ENCODE measurements at regions not wholly inside any gene's neighbourhood (a gene's known extent, or its start where the extent isn't known, plus 50 kb on each side); places are given as distances from the start of the nearest gene placed in this dataset.

DNA sequence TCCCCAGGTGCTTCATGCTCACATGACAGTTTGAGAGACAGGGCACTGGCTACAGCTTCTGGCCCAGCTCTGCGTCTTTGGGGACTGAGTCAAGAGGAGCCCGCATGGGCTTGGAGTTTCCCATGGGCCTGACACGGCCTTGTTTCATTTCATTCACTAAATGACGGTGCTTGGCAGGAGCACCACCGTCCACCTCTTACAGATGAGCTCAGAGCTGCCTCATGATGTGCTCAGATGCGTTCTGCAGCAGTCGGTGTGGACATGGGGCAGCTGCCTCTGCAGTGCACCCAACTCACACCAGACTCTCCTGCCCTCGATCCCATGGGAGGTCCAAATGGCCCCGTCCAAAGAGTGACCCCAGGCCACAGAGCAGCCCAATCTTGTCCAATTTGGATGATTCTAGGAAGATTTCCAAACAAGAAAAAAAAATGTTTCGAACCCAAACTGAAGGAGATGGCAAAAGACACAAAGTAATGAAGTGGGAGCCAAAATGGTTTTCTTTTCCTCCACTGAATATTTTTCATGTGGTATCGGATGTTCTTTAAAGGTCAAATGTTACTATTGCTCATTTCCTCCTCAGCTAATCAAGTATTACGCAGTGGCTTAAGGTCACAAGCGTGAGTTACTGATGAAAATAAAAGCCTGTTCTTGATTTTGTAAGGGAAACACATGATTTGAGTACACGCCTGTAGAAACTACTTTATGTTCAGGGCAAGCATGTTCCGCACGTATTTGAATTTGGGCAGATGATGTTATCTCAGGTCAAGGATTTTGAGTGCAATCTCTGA lies 524.2 kb downstream of the CDH26 start:
- DNase-seq (ENCODE audit: low read depth) = no peak
- Histone ChIP-seq H3K27me3 (ENCODE audit: control insufficient read depth, insufficient read depth, low read length) (no peaks in the 10 kb centered on the region), H3K36me3 (ENCODE audit: control insufficient read depth, insufficient read depth, low read length) (no peaks in the 10 kb centered on the region), H3K4me3 (ENCODE audit: low read depth, low read length) (no peak overlapping the region)
- no peak for FAIRE-seq
- TF ChIP-seq, protein P1, sequence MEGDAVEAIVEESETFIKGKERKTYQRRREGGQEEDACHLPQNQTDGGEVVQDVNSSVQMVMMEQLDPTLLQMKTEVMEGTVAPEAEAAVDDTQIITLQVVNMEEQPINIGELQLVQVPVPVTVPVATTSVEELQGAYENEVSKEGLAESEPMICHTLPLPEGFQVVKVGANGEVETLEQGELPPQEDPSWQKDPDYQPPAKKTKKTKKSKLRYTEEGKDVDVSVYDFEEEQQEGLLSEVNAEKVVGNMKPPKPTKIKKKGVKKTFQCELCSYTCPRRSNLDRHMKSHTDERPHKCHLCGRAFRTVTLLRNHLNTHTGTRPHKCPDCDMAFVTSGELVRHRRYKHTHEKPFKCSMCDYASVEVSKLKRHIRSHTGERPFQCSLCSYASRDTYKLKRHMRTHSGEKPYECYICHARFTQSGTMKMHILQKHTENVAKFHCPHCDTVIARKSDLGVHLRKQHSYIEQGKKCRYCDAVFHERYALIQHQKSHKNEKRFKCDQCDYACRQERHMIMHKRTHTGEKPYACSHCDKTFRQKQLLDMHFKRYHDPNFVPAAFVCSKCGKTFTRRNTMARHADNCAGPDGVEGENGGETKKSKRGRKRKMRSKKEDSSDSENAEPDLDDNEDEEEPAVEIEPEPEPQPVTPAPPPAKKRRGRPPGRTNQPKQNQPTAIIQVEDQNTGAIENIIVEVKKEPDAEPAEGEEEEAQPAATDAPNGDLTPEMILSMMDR (IDR thresholded peaks at IDR 0.05; ENCODE audit: insufficient read depth, low read length, severe bottlenecking) = no peak

DNA sequence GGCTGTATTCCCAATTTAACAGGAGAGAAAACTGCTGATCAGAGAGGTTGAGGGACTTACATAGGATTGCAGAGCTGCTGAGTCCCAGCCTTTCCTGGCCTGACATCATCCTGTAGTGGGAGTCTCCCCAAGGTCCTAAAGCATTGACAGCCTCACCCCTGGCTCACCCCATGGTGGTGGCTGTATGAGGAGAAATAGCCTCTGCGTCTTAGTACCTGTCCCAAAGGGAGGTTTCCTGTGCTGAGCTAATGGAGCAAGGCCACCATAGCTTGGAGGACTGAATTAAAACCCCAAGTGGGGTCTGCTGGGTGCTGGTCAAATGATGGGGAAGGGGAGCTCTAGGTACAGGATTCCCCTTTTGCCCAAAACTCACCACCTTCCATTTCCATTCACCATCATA lies 525.1 kb downstream of the CDH26 start:
- FAIRE-seq (no peak), DNase-seq (ENCODE audit: low read depth) (no peak)
- Histone ChIP-seq H3K36me3 (ENCODE audit: control insufficient read depth, insufficient read depth, low read length) (no peaks in the 10 kb centered on the region), H3K4me3 (ENCODE audit: low read depth, low read length) (no peak overlapping the region), H3K27me3 (ENCODE audit: control insufficient read depth, insufficient read depth, low read length) (no peaks in the 10 kb centered on the region)
- TF ChIP-seq, protein P1 (IDR thresholded peaks at IDR 0.05; ENCODE audit: insufficient read depth, low read length, severe bottlenecking) = no peak

DNA sequence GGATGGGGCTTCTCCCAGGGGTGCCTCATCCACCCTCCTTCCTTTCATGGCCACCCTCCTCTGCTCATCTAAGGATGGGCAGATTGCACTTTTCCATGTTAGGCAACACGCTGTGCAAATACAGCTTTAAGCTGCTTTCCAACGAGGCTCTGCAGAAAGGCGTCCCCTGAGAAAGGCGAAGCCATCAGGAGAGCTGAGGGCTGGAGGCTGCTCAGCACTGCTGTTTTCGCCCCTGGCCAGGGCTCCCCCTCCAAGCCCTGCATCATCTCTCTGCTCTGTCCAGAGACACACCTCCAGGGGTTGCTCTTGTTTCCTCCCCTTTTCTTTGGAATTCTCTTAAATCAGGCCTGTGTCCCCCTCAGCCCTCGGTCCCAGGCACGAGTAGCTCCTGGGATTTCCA lies 526.1 kb downstream of the CDH26 start:
- Histone ChIP-seq H3K4me3 (ENCODE audit: low read depth, low read length) (no peak overlapping the region), H3K27me3 (ENCODE audit: control insufficient read depth, insufficient read depth, low read length) (no peaks in the 10 kb centered on the region)
- TF ChIP-seq, protein P1 (IDR thresholded peaks at IDR 0.05; ENCODE audit: insufficient read depth, low read length, severe bottlenecking) = no peak

DNA sequence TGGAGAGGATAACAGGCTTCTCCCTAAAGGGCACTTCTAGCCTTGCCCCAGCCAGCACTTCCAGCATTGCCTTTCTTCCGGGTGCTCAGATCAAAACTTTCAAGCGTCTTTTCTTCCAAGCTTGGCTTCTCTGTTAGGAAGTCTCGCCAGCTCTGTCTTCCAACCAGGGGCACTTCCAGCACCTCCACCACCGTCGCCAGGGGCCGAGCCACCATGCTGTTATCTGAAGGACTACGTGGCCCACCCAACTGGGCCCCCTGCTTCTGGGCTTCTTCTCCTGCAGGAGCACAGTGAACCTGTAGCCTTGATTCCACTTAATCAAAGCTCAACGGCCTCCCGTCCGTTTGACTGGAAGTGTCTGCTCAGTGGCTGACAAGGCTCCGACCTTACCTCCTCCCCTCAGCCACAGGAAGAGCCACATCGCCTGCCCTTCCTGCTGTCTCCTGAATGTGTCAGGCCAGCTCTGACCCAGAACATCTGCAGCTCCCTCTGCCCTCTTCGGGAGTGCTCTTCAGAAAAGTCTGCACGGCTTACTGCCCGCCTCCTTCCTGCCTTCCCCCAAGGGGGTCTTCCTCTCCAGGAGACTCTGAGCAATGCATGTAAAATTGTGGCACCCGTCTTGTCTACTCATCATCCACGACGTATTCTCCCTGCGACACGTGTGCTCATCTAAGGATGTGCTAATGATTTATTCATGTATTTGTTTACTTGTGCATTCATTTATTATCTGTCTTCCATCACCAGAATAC lies 527.0 kb downstream of the CDH26 start:
- Histone ChIP-seq H3K36me3 (ENCODE audit: control insufficient read depth, insufficient read depth, low read length) (no peaks in the 10 kb centered on the region), H3K27me3 (ENCODE audit: control insufficient read depth, insufficient read depth, low read length) (no peaks in the 10 kb centered on the region), H3K4me3 (ENCODE audit: low read depth, low read length) (no peak overlapping the region)
- TF ChIP-seq, protein P1 (IDR thresholded peaks at IDR 0.05; ENCODE audit: insufficient read depth, low read length, severe bottlenecking) = no peak
- FAIRE-seq (no peak), DNase-seq (ENCODE audit: low read depth) (no peak)

More for the DNA sequence above, 526.1 kb downstream of the CDH26 start:
- H3K36me3 ChIP-seq (ENCODE audit: control insufficient read depth, insufficient read depth, low read length) = no peaks in the 10 kb centered on the region
- no peak for DNase-seq (ENCODE audit: low read depth)
- FAIRE-seq = no peak

DNA sequence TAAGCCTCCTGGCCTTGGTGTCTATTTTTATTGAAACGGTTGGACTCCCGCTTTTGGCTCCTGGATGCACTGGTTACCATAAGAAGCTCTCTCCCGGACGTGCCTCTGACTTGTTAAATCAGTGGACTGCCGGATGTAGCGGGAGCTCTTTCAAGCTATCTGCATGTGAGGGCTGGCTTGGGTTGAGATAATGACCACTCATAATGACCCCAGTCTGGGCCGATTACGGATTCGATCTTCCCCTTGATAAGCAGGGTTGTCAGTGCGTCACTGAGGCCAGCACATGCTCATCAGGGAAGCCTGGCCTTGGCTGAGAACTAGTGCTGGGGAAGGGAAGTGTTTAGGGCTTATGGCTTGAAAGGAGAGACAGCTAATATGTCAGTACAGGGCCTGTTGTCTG lies 528.1 kb downstream of the CDH26 start:
- FAIRE-seq = peak; percentile 13
- Histone ChIP-seq H3K4me3 (ENCODE audit: low read depth, low read length) (no peak overlapping the region), H3K27me3 (ENCODE audit: control insufficient read depth, insufficient read depth, low read length) (no peaks in the 10 kb centered on the region), H3K36me3 (ENCODE audit: control insufficient read depth, insufficient read depth, low read length) (no peaks in the 10 kb centered on the region)
- TF ChIP-seq, protein P1 (IDR thresholded peaks at IDR 0.05; ENCODE audit: insufficient read depth, low read length, severe bottlenecking) = no peak
- DNase-seq (ENCODE audit: low read depth) = no peak
